ENCODE measurements at regions not wholly inside any gene's neighbourhood (a gene's known extent, or its start where the extent isn't known, plus 50 kb on each side); places are given as distances from the start of the nearest gene placed in this dataset.

GRCh38 chr7:28361551-28361950, 50.8 kb upstream of the CREB5 start:
- Histone ChIP-seq H4K91ac (ENCODE audit: insufficient read depth, low read depth, low read length) (no peak overlapping the region), H4K8ac (ENCODE audit: low read depth in 2 of 2, low read length in 2 of 2) (no peak overlapping the region), H3K9me3 (ENCODE audit: control insufficient read depth, insufficient read depth, low read length) (0 out of 2 replicates have a peak, but pooled peaks cover 2% of the 10 kb centered on the region), H3K4ac (ENCODE audit: low read depth, low read length) (no peak overlapping the region), H3K4me3 (ENCODE audit: insufficient read depth, low read depth, low read length) (no peak overlapping the region), H3K14ac (replicated peaks; ENCODE audit: low read depth, low read length) (no peak overlapping the region), H2BK15ac (ENCODE audit: low read depth, low read length) (no peak overlapping the region), H3K9me1 (ENCODE audit: insufficient read depth, low read length) (peaks cover 5% of the 10 kb centered on the region), H2AFZ (replicated peaks; ENCODE audit: low read length, poor library complexity) (no peak overlapping the region), H3K9ac (ENCODE audit: low read depth, low read length) (no peak overlapping the region), H3K79me1 (ENCODE audit: low read depth in 1 of 2, low read length in 2 of 2) (no peaks in the 10 kb centered on the region), H3K4me1 (ENCODE audit: control insufficient read depth, insufficient read depth, low read length) (peaks cover 6% of the 10 kb centered on the region), H2AK9ac (replicated peaks; ENCODE audit: low read depth, low read length, poor library complexity) (no peak overlapping the region), H3K4me2 (ENCODE audit: low read depth, low read length) (no peak overlapping the region), H2BK120ac (ENCODE audit: low read depth, low read length) (no peak overlapping the region), H4K20me1 (ENCODE audit: insufficient read depth, low read length) (no peaks in the 10 kb centered on the region), H3K18ac (ENCODE audit: low read depth, low read length) (peak overlapping the region; percentile 37; the same call in 1 of the 2 replicates), H3K56ac (ENCODE audit: extremely low read depth, insufficient read depth, low read length) (no peak overlapping the region), H2BK20ac (ENCODE audit: low read depth, low read length) (peak overlapping the region; percentile 24; the same call in 1 of the 2 replicates), H3K27ac (ENCODE audit: insufficient read depth, low read length) (no peak overlapping the region), H2BK5ac (ENCODE audit: low read depth, low read length, poor library complexity, severe bottlenecking) (no peak overlapping the region), H2AK5ac (ENCODE audit: low read depth, low read length) (no peak overlapping the region), H4K5ac (ENCODE audit: low read depth, low read length) (0 out of 2 replicates have a peak overlapping the region, but pooled peaks have one; percentile 38), H3K27me3 (ENCODE audit: control insufficient read depth, insufficient read depth, low read length) (no peaks in the 10 kb centered on the region; the same call in 1 of the 2 replicates), H3K36me3 (ENCODE audit: control insufficient read depth, insufficient read depth, low read length) (no peaks in the 10 kb centered on the region), H3K23ac (ENCODE audit: low read depth, low read length) (no peak overlapping the region)
- no CpG with 5 or more reads among the region's 1 CpG for WGBS, 2 experiments (ENCODE audit: extremely low coverage in 2 of 2, insufficient read length in 1 of 2)
- BruUV-seq (replicated peaks): no TSS peak
- intact Hi-C loops (cut with micrococcal nuclease) (no loop called here), in situ Hi-C loops (cut with MboI; ENCODE audit: low sequenced_read_pairs) (no loop called here), dilution Hi-C loops (cut with HindIII; ENCODE audit: low sequenced_read_pairs, unreplicated experiment) (no loop called here)
- DNase-seq (no peak), ATAC-seq (ENCODE audit: low read depth) (no peak)
- POLR2A ChIA-PET (ENCODE audit: unreplicated experiment): no interaction called here
- CTCF ChIA-PET: interaction anchor here (0.9 kb wide), 1 partner anchor 55 kb away, joined by 4 read pairs; no protein-coding TSS in a partner anchor
- TF ChIP-seq RFX5 (IDR thresholded peaks at IDR 0.05; ENCODE audit: low read depth, low read length) (no peak), RCOR1 (IDR thresholded peaks at IDR 0.05; ENCODE audit: insufficient replicate concordance, low read length) (no peak), MAZ (IDR thresholded peaks at IDR 0.05; ENCODE audit: borderline replicate concordance, low read depth, low read length) (no peak), NFE2L2 (IDR thresholded peaks at IDR 0.05; ENCODE audit: low read depth, low read length) (no peak), CHD1 (IDR thresholded peaks at IDR 0.05; ENCODE audit: low read depth, low read length) (no peak), USF2 (IDR thresholded peaks at IDR 0.05; ENCODE audit: low read depth, low read length) (no peak), MXI1 (IDR thresholded peaks at IDR 0.05; ENCODE audit: borderline replicate concordance, low read depth, low read length) (no peak), FOS (IDR thresholded peaks at IDR 0.05; ENCODE audit: low read depth, low read length) (no peak), MAFK (IDR thresholded peaks at IDR 0.05; ENCODE audit: low read depth, low read length) (no peak), ELK1 (IDR thresholded peaks at IDR 0.05; ENCODE audit: borderline replicate concordance, low read depth, low read length) (no peak)
- TF ChIP-seq, protein P1, sequence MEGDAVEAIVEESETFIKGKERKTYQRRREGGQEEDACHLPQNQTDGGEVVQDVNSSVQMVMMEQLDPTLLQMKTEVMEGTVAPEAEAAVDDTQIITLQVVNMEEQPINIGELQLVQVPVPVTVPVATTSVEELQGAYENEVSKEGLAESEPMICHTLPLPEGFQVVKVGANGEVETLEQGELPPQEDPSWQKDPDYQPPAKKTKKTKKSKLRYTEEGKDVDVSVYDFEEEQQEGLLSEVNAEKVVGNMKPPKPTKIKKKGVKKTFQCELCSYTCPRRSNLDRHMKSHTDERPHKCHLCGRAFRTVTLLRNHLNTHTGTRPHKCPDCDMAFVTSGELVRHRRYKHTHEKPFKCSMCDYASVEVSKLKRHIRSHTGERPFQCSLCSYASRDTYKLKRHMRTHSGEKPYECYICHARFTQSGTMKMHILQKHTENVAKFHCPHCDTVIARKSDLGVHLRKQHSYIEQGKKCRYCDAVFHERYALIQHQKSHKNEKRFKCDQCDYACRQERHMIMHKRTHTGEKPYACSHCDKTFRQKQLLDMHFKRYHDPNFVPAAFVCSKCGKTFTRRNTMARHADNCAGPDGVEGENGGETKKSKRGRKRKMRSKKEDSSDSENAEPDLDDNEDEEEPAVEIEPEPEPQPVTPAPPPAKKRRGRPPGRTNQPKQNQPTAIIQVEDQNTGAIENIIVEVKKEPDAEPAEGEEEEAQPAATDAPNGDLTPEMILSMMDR (conservative IDR thresholded peaks at IDR 0.05; ENCODE audit: low read depth, low read length): no peak

Data from IMR-90 (cell line).